Ovary (tissue), 7 donors: ENCODE measurements at regions not wholly inside any gene's neighbourhood (a gene's known extent, or its start where the extent isn't known, plus 50 kb on each side); places are given as distances from the start of the nearest gene placed in this dataset.

Experiments used
- DNase-seq, 5 donors: peaks; one replicate each; pipeline ENCODE4 v3.0.0-alpha.2; 2019 to 2020
- H3K27ac ChIP-seq, 2 donors: fragments of 200-600 bp; one replicate each; pipeline versions ENCODE4 v1.5.1 to v1.8.0; 2019 to 2022
- H3K27me3 ChIP-seq: fragments of 200-600 bp; one replicate; pipeline ENCODE4 v1.8.0; 2022
- H3K36me3 ChIP-seq: fragments of 200-600 bp; sonication (generic); one replicate; pipeline ENCODE4 v1.5.1; 2019
- H3K4me1 ChIP-seq: one replicate; pipeline ENCODE4 v1.8.1; 2013; ENCODE audit warnings: mild to moderate bottlenecking, moderate library complexity; ENCODE audit not compliant: insufficient read depth
- H3K4me3 ChIP-seq: fragments of 200-600 bp; sonication (generic); one replicate; pipeline ENCODE4 v1.5.1; 2017
- H3K9me3 ChIP-seq, 2 donors: fragments of 200-600 bp in 1 of 2; sonication (generic) in 1 of 2; one replicate each; pipeline versions ENCODE4 v1.5.1 to v1.8.1; 2013 to 2019; ENCODE audit warnings: mild to moderate bottlenecking in 1 of 2, moderate library complexity in 1 of 2
- EP300 ChIP-seq: sonication (generic); formaldehyde crosslinking; IDR thresholded peaks from one replicate; pipeline ENCODE4 v1.6.1; 2017; ENCODE audit warnings: antibody characterized with exemption
- POLR2A ChIP-seq: fragments of 450-650 bp; IDR thresholded peaks from one replicate; pipeline ENCODE4 v1.6.1; 2017; ENCODE audit warnings: antibody characterized with exemption, mild to moderate bottlenecking, moderate library complexity
- WGBS, 3 donors: extraction: QIAGEN DNeasy Blood & Tissue Kit in 1 of 3; methylation state at CpG; one replicate each; pipeline versions ENCODE4 v1.1.5 to v1.1.7; 2013 to 2017; 5-methylcytosine and 5-hydroxymethylcytosine counted together
- intact Hi-C, 4 donors: fragments of 100-400 bp; cut with DNase I; formaldehyde crosslinking; loops; one replicate each; pipeline versions ENCODE4 v1.11.0 to v1.15.1; 2022 to 2023
- TF ChIP-seq, protein P1 (sequence below), 3 donors: fragments of 450-650 bp in 2 of 3; fragments of 200-600 bp in 1 of 3; IDR thresholded peaks; one replicate each; pipeline versions ENCODE4 v1.5.1 to v1.8.0; 2016 to 2022; ENCODE audit warnings: antibody characterized with exemption in 3 of 3, mild to moderate bottlenecking in 1 of 3
- donor health status: DM: no; HTN: no; CAD: no; lungs with moderate emphysema.
- donor health status: DM: no; HTN: no; CAD: no.
- donor health status: Bipolar disorder and iron deficiency.
- donor health status: DM: no; HTN: no; CAD: no.
- donor health status: DM: yes; HTN: yes; CAD: no.

DNA sequence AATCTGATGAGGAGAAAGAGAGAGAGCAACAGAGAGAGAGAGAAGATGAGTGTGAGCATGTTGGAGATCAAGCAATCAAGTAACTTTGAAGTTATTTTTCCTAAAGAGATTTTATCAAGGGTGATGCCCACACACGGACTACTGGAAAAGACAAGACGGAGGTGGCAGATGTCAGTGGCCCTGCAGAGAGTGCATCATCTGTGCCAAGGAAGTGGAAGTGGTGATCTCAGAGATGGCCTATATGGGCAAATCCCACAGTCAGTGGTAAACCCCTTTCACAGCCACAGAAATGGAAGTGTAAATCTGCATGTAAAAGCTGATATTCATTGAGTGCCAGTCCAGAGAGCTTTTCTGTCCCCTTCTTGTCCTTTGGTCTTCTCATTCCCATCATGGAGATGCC is 577.2 kb upstream of the AADAT start:
- no peaks in the 10 kb centered on the region for H3K9me3 ChIP-seq
- H3K4me1 ChIP-seq = no peaks in the 10 kb centered on the region
- no peaks in the 10 kb centered on the region for H3K36me3 ChIP-seq
- no peak overlapping the region for H3K4me3 ChIP-seq
- intact Hi-C loops = no loop called here
- H3K27ac ChIP-seq = no peak overlapping the region
- DNase-seq = no peak
- no peak for TF ChIP-seq EP300
- TF ChIP-seq, protein P1, sequence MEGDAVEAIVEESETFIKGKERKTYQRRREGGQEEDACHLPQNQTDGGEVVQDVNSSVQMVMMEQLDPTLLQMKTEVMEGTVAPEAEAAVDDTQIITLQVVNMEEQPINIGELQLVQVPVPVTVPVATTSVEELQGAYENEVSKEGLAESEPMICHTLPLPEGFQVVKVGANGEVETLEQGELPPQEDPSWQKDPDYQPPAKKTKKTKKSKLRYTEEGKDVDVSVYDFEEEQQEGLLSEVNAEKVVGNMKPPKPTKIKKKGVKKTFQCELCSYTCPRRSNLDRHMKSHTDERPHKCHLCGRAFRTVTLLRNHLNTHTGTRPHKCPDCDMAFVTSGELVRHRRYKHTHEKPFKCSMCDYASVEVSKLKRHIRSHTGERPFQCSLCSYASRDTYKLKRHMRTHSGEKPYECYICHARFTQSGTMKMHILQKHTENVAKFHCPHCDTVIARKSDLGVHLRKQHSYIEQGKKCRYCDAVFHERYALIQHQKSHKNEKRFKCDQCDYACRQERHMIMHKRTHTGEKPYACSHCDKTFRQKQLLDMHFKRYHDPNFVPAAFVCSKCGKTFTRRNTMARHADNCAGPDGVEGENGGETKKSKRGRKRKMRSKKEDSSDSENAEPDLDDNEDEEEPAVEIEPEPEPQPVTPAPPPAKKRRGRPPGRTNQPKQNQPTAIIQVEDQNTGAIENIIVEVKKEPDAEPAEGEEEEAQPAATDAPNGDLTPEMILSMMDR (IDR thresholded peaks at IDR 0.05) = no peak
- TF ChIP-seq POLR2A = no peak
- WGBS, 3 donors = 66 to 90% (median 88%) methylated on average over 2 of the region's 2 CpGs
- H3K27me3 ChIP-seq = no peaks in the 10 kb centered on the region

DNA sequence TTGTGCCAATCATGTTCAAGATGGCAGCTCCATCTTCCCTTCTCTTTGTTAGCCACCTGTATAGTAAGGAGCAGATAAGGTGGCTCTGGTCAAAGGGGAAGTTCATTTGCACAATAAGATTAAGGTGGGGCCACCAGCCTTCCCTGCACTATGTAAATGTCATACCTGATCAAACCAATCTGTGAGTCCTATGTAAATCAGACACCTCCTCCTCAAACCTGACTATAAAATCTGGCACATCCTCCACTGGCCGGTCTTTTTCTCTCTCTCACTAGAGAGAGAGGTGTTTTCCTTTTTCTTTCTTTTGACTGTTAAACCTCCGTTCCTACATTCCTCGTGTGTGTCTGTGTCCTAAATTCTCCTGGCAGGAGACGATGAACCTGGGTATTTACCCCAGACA is 572.5 kb upstream of the AADAT start:
- Histone ChIP-seq H3K36me3 (no peaks in the 10 kb centered on the region), H3K4me1 (no peaks in the 10 kb centered on the region), H3K27me3 (no peaks in the 10 kb centered on the region), H3K27ac (no peak overlapping the region), H3K4me3 (no peak overlapping the region), H3K9me3 (no peaks in the 10 kb centered on the region)
- no peak for DNase-seq
- WGBS, 3 donors = 27 to 37% (median 28%) methylated on average over 4 of the region's 4 CpGs
- intact Hi-C loops = no loop called here
- no peak for TF ChIP-seq POLR2A
- TF ChIP-seq, protein P1 (IDR thresholded peaks at IDR 0.05) = no peak
- TF ChIP-seq EP300 = no peak

DNA sequence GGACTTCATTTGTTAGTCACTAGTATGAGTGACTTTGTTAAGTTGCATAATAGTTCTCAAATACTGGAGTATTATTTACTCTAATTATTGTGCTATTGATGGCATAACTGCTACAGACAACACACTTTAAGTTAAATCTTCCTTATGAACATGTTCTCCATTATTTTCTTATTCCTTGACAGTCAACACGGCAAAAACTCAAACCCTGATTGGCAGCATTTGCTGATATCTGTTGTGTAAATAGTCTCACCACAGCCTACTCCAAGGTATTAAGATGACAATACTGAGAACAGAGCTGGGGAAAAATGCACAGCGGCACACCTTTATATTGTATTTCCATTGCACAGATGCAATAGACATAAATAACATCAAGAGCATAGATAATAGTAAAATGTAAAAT is 568.0 kb upstream of the AADAT start:
- intact Hi-C loops = no loop called here
- no peak overlapping the region for H3K27ac ChIP-seq
- no peaks in the 10 kb centered on the region for H3K27me3 ChIP-seq
- DNase-seq = no peak
- H3K4me1 ChIP-seq = no peaks in the 10 kb centered on the region
- no peak overlapping the region for H3K4me3 ChIP-seq
- 63 to 88% (median 68%) methylated on average over 2 of the region's 2 CpGs for WGBS, 3 donors
- H3K36me3 ChIP-seq = no peaks in the 10 kb centered on the region
- TF ChIP-seq, protein P1 (IDR thresholded peaks at IDR 0.05) = no peak
- TF ChIP-seq POLR2A (no peak), EP300 (no peak)
- H3K9me3 ChIP-seq = no peaks in the 10 kb centered on the region

DNA sequence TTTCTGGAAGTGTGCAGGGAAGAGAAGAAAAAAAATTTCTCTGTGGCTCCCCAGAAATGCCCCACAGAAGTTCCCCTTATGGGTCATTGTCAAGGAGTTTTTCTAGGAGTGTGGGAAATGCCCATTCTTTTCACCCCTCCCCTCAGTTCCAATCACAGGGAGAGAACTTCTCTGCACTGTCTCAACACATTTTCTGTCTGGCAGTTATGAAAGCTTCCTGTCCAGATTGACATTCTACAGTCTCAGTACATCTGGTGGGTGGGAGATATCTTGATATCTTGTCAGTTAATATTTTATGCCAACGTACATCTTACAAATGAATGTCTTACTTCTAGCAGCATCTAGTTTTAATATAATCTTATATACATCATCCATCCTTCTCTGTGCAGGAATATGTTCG is 566.8 kb upstream of the AADAT start:
- WGBS, 3 donors = 52 to 64% (median 53%) methylated on average over 2 of the region's 2 CpGs
- no peak for DNase-seq
- no peak overlapping the region for H3K4me3 ChIP-seq
- no peaks in the 10 kb centered on the region for H3K4me1 ChIP-seq
- TF ChIP-seq EP300 = no peak
- TF ChIP-seq, protein P1 (IDR thresholded peaks at IDR 0.05) = no peak
- TF ChIP-seq POLR2A = no peak
- intact Hi-C loops = no loop called here
- no peaks in the 10 kb centered on the region for H3K36me3 ChIP-seq
- no peak overlapping the region for H3K27ac ChIP-seq
- no peaks in the 10 kb centered on the region for H3K9me3 ChIP-seq
- H3K27me3 ChIP-seq = no peaks in the 10 kb centered on the region

DNA sequence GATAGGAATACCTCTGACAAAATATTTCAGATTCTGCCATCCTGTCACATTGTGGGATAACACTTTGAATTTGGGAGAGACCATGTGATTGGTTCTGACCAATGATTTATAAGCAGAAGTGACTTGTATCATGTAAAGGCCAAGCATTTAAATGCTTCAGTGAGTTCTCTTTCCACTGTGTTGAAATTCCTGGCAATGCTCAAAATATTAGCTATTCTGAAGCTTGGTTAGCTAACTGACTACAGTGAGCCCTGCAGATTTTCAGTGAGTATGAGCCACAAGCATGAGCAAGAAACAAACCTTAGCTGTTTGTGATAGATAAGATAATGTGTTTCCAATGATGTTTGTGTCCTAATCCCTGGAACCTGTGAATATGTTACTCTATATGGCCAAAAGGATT is 562.8 kb upstream of the AADAT start:
- Histone ChIP-seq H3K4me1 (no peaks in the 10 kb centered on the region), H3K27ac (no peak overlapping the region), H3K9me3 (no peaks in the 10 kb centered on the region), H3K27me3 (no peaks in the 10 kb centered on the region), H3K4me3 (no peak overlapping the region), H3K36me3 (no peaks in the 10 kb centered on the region)
- intact Hi-C loops = no loop called here
- no peak for TF ChIP-seq EP300
- TF ChIP-seq, protein P1 (IDR thresholded peaks at IDR 0.05) = no peak
- no peak for TF ChIP-seq POLR2A
- no peak for DNase-seq
